HepG2 (cell line): ENCODE measurements at regions not wholly inside any gene's neighbourhood (a gene's known extent, or its start where the extent isn't known, plus 50 kb on each side); places are given as distances from the start of the nearest gene placed in this dataset.

ENCODE experiments used
- BHLHE40 ChIP-seq: IDR thresholded peaks from 2 replicates; pipeline ENCODE4 v1.6.1; 2011; ENCODE audit warnings: low read length, improper control_type of control experiment
- BORCS8-MEF2B ChIP-seq: sonication (generic); formaldehyde crosslinking; IDR thresholded peaks from 2 replicates; pipeline ENCODE4 v1.8.0; 2022; ENCODE audit warnings: mild to moderate bottlenecking, missing genetic modification reagents
- FOXA1 ChIP-seq, 2 experiments: fragments of 450-650 bp in 1 of 2; sonication (generic) in 1 of 2; formaldehyde crosslinking in 1 of 2; IDR thresholded peaks; 2 replicates each; pipeline versions ENCODE4 v1.4.0 to v1.6.1; 2016 to 2020; ENCODE audit warnings: missing genetic modification reagents in 1 of 2
- HMGA1 ChIP-seq: sonication (generic); formaldehyde crosslinking; conservative IDR thresholded peaks from 2 replicates; pipeline ENCODE4 v1.4.0; 2020; ENCODE audit warnings: missing genetic modification reagents
- JUND ChIP-seq: sonication (generic); formaldehyde crosslinking; IDR thresholded peaks from 2 replicates; pipeline ENCODE4 v1.8.0; 2022; ENCODE audit warnings: mild to moderate bottlenecking, missing genetic modification reagents
- MXI1 ChIP-seq: IDR thresholded peaks from 3 replicates; pipeline ENCODE4 v1.6.1; 2012; ENCODE audit warnings: low read depth, low read length, inconsistent platforms, borderline replicate concordance
- MYC ChIP-seq: sonication (generic); formaldehyde crosslinking; IDR thresholded peaks from 2 replicates; pipeline ENCODE4 v1.9.0; 2021; ENCODE audit warnings: missing genetic modification reagents, borderline replicate concordance
- NR1H2 ChIP-seq: sonication (generic); formaldehyde crosslinking; IDR thresholded peaks from 2 replicates; pipeline ENCODE4 v1.8.1; 2022; ENCODE audit warnings: low read depth, missing genetic modification reagents, borderline replicate concordance
- PHF20 ChIP-seq: sonication (generic); formaldehyde crosslinking; IDR thresholded peaks from 2 replicates; pipeline ENCODE4 v1.5.0; 2020; ENCODE audit warnings: mild to moderate bottlenecking, missing genetic modification reagents
- RAD21 ChIP-seq: fragments of 450-650 bp; formaldehyde crosslinking; IDR thresholded peaks from 2 replicates; pipeline ENCODE4 v1.5.0; 2020; ENCODE audit warnings: mild to moderate bottlenecking
- TOPORS ChIP-seq: sonication (generic); formaldehyde crosslinking; IDR thresholded peaks from 2 replicates; pipeline ENCODE4 v1.8.0; 2023; ENCODE audit warnings: mild to moderate bottlenecking, missing genetic modification reagents
- ZNF383 ChIP-seq: sonication (generic); formaldehyde crosslinking; IDR thresholded peaks from 2 replicates; pipeline ENCODE4 v1.4.0; 2020; ENCODE audit warnings: missing genetic modification reagents, mild to moderate bottlenecking, borderline replicate concordance
- ZNF557 ChIP-seq: sonication (generic); formaldehyde crosslinking; IDR thresholded peaks from 2 replicates; pipeline ENCODE4 v1.4.0; 2020; ENCODE audit warnings: missing genetic modification reagents
- ZNF773 ChIP-seq: sonication (generic); formaldehyde crosslinking; IDR thresholded peaks from 2 replicates; pipeline ENCODE4 v1.4.0; 2020; ENCODE audit warnings: missing genetic modification reagents, borderline replicate concordance
- TF ChIP-seq, protein P1 (sequence below): sonication (generic); formaldehyde crosslinking; IDR thresholded peaks from 2 replicates; pipeline ENCODE4 v1.4.0; 2020; ENCODE audit warnings: missing genetic modification reagents
- TF ChIP-seq, protein P2 (sequence below): sonication (generic); formaldehyde crosslinking; IDR thresholded peaks from 2 replicates; pipeline ENCODE4 v1.4.0; 2020; ENCODE audit warnings: mild to moderate bottlenecking, missing genetic modification reagents
- TF ChIP-seq, protein P3 (sequence below): sonication (generic); formaldehyde crosslinking; IDR thresholded peaks from 2 replicates; pipeline ENCODE4 v1.5.0; 2020; ENCODE audit warnings: mild to moderate bottlenecking, missing genetic modification reagents
- TF ChIP-seq, protein P4 (sequence below): IDR thresholded peaks from 2 replicates; pipeline ENCODE4 v1.4.0; 2020; ENCODE audit warnings: mild to moderate bottlenecking, missing genetic modification reagents
- TF ChIP-seq, protein P5 (sequence below): sonication (generic); formaldehyde crosslinking; IDR thresholded peaks from 2 replicates; pipeline ENCODE4 v1.4.0; 2020; ENCODE audit warnings: missing genetic modification reagents

DNA sequence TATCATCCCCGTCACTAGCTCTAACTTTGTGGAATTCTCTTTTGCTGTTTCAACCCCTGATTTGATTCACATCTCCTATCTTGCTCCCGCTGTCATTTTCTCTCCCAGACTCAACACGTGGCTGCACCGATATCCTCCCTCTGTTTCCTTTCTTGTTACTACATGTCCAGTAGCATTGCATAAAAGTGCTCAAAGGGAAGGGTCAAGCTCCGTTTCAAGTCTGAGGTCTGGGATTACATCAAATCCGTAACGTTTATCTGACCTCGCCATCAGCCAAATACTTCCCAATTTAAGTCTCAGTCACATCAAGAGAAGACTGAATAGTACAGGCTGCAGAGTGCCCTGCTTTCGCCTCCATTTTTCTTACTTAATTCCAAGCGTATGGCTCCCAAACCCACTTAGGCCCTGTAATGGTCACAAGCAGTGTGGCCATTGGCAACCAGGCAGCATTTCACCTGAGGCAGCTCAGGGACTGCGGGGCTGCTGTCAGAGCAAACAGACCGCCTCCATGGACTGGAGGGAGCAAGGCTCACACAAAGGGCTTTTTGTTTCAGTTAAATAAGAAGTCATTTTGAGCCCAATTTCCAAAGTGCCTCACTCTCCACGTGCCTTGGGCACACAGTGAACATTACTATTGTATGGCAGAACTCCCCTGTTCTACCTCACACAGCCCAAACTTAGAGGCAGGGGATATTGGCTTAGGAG lies 217.8 kb downstream of the BCL11A start (continued):
- TF ChIP-seq, protein P1, sequence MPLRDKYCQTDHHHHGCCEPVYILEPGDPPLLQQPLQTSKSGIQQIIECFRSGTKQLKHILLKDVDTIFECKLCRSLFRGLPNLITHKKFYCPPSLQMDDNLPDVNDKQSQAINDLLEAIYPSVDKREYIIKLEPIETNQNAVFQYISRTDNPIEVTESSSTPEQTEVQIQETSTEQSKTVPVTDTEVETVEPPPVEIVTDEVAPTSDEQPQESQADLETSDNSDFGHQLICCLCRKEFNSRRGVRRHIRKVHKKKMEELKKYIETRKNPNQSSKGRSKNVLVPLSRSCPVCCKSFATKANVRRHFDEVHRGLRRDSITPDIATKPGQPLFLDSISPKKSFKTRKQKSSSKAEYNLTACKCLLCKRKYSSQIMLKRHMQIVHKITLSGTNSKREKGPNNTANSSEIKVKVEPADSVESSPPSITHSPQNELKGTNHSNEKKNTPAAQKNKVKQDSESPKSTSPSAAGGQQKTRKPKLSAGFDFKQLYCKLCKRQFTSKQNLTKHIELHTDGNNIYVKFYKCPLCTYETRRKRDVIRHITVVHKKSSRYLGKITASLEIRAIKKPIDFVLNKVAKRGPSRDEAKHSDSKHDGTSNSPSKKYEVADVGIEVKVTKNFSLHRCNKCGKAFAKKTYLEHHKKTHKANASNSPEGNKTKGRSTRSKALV (CRISPR knock-in tag) = no peak
- TF ChIP-seq PHF20 (CRISPR knock-in tag) (no peak), JUND (CRISPR knock-in tag) (no peak), ZNF557 (CRISPR knock-in tag) (no peak), FOXA1 (IDR thresholded peaks at IDR 0.05) (no peak), FOXA1 (CRISPR knock-in tag; IDR thresholded peaks at IDR 0.05) (0 out of 2 replicates have a peak, but pooled peaks have one; percentile 17), TOPORS (no peak), BORCS8-MEF2B (CRISPR knock-in tag) (0 out of 2 replicates have a peak, but pooled peaks have one; percentile 39), MYC (peak; percentile 45; the same call in 1 of the 2 replicates), ZNF383 (CRISPR knock-in tag) (no peak), NR1H2 (CRISPR knock-in tag) (no peak), BHLHE40 (peak; percentile 53), MXI1 (0 out of 3 replicates have a peak, but pooled peaks have one; percentile 16), ZNF773 (CRISPR knock-in tag) (no peak), RAD21 (CRISPR knock-in tag) (no peak), HMGA1 (CRISPR knock-in tag) (no peak)
- TF ChIP-seq, protein P2, sequence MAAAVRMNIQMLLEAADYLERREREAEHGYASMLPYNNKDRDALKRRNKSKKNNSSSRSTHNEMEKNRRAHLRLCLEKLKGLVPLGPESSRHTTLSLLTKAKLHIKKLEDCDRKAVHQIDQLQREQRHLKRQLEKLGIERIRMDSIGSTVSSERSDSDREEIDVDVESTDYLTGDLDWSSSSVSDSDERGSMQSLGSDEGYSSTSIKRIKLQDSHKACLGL = no peak
- TF ChIP-seq, protein P3, sequence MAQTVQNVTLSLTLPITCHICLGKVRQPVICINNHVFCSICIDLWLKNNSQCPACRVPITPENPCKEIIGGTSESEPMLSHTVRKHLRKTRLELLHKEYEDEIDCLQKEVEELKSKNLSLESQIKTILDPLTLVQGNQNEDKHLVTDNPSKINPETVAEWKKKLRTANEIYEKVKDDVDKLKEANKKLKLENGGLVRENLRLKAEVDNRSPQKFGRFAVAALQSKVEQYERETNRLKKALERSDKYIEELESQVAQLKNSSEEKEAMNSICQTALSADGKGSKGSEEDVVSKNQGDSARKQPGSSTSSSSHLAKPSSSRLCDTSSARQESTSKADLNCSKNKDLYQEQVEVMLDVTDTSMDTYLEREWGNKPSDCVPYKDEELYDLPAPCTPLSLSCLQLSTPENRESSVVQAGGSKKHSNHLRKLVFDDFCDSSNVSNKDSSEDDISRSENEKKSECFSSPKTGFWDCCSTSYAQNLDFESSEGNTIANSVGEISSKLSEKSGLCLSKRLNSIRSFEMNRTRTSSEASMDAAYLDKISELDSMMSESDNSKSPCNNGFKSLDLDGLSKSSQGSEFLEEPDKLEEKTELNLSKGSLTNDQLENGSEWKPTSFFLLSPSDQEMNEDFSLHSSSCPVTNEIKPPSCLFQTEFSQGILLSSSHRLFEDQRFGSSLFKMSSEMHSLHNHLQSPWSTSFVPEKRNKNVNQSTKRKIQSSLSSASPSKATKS (CRISPR knock-in tag) = no peak
- TF ChIP-seq, protein P4, sequence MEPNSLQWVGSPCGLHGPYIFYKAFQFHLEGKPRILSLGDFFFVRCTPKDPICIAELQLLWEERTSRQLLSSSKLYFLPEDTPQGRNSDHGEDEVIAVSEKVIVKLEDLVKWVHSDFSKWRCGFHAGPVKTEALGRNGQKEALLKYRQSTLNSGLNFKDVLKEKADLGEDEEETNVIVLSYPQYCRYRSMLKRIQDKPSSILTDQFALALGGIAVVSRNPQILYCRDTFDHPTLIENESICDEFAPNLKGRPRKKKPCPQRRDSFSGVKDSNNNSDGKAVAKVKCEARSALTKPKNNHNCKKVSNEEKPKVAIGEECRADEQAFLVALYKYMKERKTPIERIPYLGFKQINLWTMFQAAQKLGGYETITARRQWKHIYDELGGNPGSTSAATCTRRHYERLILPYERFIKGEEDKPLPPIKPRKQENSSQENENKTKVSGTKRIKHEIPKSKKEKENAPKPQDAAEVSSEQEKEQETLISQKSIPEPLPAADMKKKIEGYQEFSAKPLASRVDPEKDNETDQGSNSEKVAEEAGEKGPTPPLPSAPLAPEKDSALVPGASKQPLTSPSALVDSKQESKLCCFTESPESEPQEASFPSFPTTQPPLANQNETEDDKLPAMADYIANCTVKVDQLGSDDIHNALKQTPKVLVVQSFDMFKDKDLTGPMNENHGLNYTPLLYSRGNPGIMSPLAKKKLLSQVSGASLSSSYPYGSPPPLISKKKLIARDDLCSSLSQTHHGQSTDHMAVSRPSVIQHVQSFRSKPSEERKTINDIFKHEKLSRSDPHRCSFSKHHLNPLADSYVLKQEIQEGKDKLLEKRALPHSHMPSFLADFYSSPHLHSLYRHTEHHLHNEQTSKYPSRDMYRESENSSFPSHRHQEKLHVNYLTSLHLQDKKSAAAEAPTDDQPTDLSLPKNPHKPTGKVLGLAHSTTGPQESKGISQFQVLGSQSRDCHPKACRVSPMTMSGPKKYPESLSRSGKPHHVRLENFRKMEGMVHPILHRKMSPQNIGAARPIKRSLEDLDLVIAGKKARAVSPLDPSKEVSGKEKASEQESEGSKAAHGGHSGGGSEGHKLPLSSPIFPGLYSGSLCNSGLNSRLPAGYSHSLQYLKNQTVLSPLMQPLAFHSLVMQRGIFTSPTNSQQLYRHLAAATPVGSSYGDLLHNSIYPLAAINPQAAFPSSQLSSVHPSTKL (CRISPR knock-in tag) = 0 out of 2 replicates have a peak, but pooled peaks have one; percentile 27
- TF ChIP-seq, protein P5, sequence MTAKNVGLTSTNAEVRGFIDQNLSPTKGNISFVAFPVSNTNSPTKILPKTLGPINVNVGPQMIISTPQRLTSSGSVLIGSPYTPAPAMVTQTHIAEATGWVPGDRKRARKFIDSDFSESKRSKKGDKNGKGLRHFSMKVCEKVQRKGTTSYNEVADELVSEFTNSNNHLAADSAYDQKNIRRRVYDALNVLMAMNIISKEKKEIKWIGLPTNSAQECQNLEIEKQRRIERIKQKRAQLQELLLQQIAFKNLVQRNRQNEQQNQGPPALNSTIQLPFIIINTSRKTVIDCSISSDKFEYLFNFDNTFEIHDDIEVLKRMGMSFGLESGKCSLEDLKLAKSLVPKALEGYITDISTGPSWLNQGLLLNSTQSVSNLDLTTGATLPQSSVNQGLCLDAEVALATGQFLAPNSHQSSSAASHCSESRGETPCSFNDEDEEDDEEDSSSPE (CRISPR knock-in tag) = 0 out of 2 replicates have a peak, but pooled peaks have one; percentile 43
